ENCODE measurements at regions not wholly inside any gene's neighbourhood (a gene's known extent, or its start where the extent isn't known, plus 50 kb on each side); places are given as distances from the start of the nearest gene placed in this dataset.

DNA sequence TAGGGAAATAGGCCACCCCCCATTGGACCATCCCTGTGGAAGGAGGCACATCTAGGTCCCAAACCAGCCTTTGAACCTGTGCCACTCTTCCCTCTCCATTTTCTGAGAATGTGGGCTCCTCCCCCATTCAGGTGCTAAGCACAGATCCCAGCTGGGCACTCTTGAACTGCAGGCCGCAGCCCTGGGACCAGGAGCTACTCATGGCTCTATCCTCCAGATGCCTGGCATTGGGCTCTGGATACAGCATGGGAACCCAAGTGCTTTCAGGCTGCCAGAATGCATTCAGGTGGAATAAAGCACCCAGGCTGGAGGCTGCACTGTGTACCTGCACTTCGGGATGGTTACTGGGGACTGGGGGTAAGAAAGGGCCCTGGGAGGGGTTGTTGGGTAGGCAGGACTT is 1372.3 kb upstream of the SPRY2 start:
- Histone ChIP-seq H3K79me2 (no peaks in the 10 kb centered on the region), H2AFZ (no peak overlapping the region), H3K27ac (no peak overlapping the region), H3K4me2 (ENCODE audit: low read length) (no peak overlapping the region), H3K9ac (no peak overlapping the region), H3K36me3 (ENCODE audit: control insufficient read depth, insufficient read depth, low read length) (no peaks in the 10 kb centered on the region), H3K4me3 (ENCODE audit: low read depth, low read length) (no peak overlapping the region), H3K27me3 (ENCODE audit: control insufficient read depth, insufficient read depth, low read length) (no peaks in the 10 kb centered on the region), H3K4me1 (no peaks in the 10 kb centered on the region), H3K9me3 (ENCODE audit: control insufficient read depth, low read length) (no peaks in the 10 kb centered on the region)
- TF ChIP-seq CTCF (IDR thresholded peaks at IDR 0.05), result no peak

GRCh38 chr13:81697826-81698225 is 1356.9 kb upstream of the SPRY2 start:
- Histone ChIP-seq H3K4me2 (ENCODE audit: low read length) (no peak overlapping the region), H3K27ac (no peak overlapping the region), H2AFZ (no peak overlapping the region), H3K36me3 (ENCODE audit: control insufficient read depth, insufficient read depth, low read length) (no peaks in the 10 kb centered on the region), H3K4me3 (ENCODE audit: low read depth, low read length) (no peak overlapping the region), H3K79me2 (no peaks in the 10 kb centered on the region), H3K9ac (no peak overlapping the region), H3K4me1 (no peaks in the 10 kb centered on the region), H3K9me3 (ENCODE audit: control insufficient read depth, low read length) (no peaks in the 10 kb centered on the region), H3K27me3 (ENCODE audit: control insufficient read depth, insufficient read depth, low read length) (no peaks in the 10 kb centered on the region)
- TF ChIP-seq CTCF (IDR thresholded peaks at IDR 0.05), result no peak

DNA sequence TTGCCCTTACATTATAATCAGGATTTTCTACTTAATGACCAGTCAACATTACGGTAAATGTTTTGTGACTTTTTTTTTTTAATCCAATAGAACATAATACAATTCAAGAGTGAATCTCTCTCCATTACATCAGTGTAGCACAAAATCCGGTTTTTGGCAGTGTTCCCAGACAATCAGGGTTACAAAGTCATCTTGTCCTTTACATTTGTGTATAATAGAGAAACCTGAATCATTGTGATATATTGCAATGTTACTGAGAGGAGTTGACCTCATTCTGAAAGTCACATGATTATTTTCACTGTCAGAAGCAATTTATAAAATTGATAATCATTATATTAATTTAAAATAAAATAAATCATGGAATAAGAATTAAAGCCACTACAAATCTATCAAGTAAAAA is 1346.0 kb upstream of the SPRY2 start:
- H3K36me3 ChIP-seq (ENCODE audit: control insufficient read depth, insufficient read depth, low read length), result no peaks in the 10 kb centered on the region
- no peak for TF ChIP-seq CTCF (IDR thresholded peaks at IDR 0.05)
- H3K9me3 ChIP-seq (ENCODE audit: control insufficient read depth, low read length), result no peaks in the 10 kb centered on the region
- no peak overlapping the region for H3K4me3 ChIP-seq (ENCODE audit: low read depth, low read length)
- H3K27ac ChIP-seq, result no peak overlapping the region
- H2AFZ ChIP-seq, result no peak overlapping the region
- H3K4me1 ChIP-seq, result no peaks in the 10 kb centered on the region
- H3K79me2 ChIP-seq, result no peaks in the 10 kb centered on the region
- no peaks in the 10 kb centered on the region for H3K27me3 ChIP-seq (ENCODE audit: control insufficient read depth, insufficient read depth, low read length)
- H3K4me2 ChIP-seq (ENCODE audit: low read length), result no peak overlapping the region
- no peak overlapping the region for H3K9ac ChIP-seq

DNA sequence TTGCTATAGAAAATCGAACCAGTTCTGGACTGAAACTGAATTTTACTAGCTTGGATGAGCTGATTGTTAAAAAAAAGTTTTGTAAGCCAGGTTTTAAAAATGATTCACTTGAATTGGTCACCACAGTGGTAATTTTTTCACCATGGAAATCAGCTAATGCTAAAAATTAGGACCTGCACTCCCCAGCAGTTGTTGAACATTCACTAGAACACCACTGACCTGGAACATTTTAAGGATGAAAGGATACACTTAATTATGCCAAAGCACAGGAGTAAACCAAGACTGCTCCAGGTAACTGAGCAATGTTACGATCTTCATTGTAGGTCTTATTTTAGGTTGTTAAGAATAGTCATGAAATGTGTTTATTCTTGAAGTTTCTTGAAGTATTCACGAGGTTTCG is 1342.6 kb upstream of the SPRY2 start:
- no peaks in the 10 kb centered on the region for H3K27me3 ChIP-seq (ENCODE audit: control insufficient read depth, insufficient read depth, low read length)
- H3K36me3 ChIP-seq (ENCODE audit: control insufficient read depth, insufficient read depth, low read length), result no peaks in the 10 kb centered on the region
- H3K4me1 ChIP-seq, result no peaks in the 10 kb centered on the region
- H3K4me3 ChIP-seq (ENCODE audit: low read depth, low read length), result no peak overlapping the region
- H3K4me2 ChIP-seq (ENCODE audit: low read length), result no peak overlapping the region
- no peak overlapping the region for H3K27ac ChIP-seq
- no peak for TF ChIP-seq CTCF (IDR thresholded peaks at IDR 0.05)
- H3K9me3 ChIP-seq (ENCODE audit: control insufficient read depth, low read length), result no peaks in the 10 kb centered on the region
- no peak overlapping the region for H2AFZ ChIP-seq
- no peak overlapping the region for H3K9ac ChIP-seq
- no peaks in the 10 kb centered on the region for H3K79me2 ChIP-seq

GRCh38 chr13:81682081-81682630 is 1341.2 kb upstream of the SPRY2 start:
- Histone ChIP-seq H2AFZ (no peak overlapping the region), H3K4me3 (ENCODE audit: low read depth, low read length) (no peak overlapping the region), H3K9ac (no peak overlapping the region), H3K27ac (no peak overlapping the region), H3K36me3 (ENCODE audit: control insufficient read depth, insufficient read depth, low read length) (no peaks in the 10 kb centered on the region), H3K9me3 (ENCODE audit: control insufficient read depth, low read length) (no peaks in the 10 kb centered on the region), H3K4me1 (no peaks in the 10 kb centered on the region), H3K79me2 (no peaks in the 10 kb centered on the region), H3K27me3 (ENCODE audit: control insufficient read depth, insufficient read depth, low read length) (no peaks in the 10 kb centered on the region), H3K4me2 (ENCODE audit: low read length) (no peak overlapping the region)
- TF ChIP-seq CTCF (IDR thresholded peaks at IDR 0.05), result no peak
